ENCODE measurements at regions not wholly inside any gene's neighbourhood (a gene's known extent, or its start where the extent isn't known, plus 50 kb on each side); places are given as distances from the start of the nearest gene placed in this dataset.
"Not testable (repeated sequence)": the region's sequence is repeated elsewhere in the genome, so short reads cannot be mapped to it uniquely, and the experiment has no call there.

- H3K36me3 Mint-ChIP-seq (ENCODE audit: low read depth, unreplicated experiment): no peaks in the 10 kb centered on the region
- peaks cover 4% of the 10 kb centered on the region for H3K4me1 Mint-ChIP-seq (ENCODE audit: unreplicated experiment)
- no peak for DNase-seq (ENCODE audit: low spot score)
- H3K4me3 Mint-ChIP-seq (ENCODE audit: unreplicated experiment): no peak overlapping the region
- TF ChIP-seq, protein P1, sequence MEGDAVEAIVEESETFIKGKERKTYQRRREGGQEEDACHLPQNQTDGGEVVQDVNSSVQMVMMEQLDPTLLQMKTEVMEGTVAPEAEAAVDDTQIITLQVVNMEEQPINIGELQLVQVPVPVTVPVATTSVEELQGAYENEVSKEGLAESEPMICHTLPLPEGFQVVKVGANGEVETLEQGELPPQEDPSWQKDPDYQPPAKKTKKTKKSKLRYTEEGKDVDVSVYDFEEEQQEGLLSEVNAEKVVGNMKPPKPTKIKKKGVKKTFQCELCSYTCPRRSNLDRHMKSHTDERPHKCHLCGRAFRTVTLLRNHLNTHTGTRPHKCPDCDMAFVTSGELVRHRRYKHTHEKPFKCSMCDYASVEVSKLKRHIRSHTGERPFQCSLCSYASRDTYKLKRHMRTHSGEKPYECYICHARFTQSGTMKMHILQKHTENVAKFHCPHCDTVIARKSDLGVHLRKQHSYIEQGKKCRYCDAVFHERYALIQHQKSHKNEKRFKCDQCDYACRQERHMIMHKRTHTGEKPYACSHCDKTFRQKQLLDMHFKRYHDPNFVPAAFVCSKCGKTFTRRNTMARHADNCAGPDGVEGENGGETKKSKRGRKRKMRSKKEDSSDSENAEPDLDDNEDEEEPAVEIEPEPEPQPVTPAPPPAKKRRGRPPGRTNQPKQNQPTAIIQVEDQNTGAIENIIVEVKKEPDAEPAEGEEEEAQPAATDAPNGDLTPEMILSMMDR (IDR thresholded peaks at IDR 0.05; ENCODE audit: unreplicated experiment): no peak
- H3K27ac Mint-ChIP-seq (ENCODE audit: unreplicated experiment): no peak overlapping the region
- peaks cover 8% of the 10 kb centered on the region for H3K27me3 Mint-ChIP-seq (ENCODE audit: unreplicated experiment)
- H3K9me3 Mint-ChIP-seq (ENCODE audit: unreplicated experiment): no peaks in the 10 kb centered on the region
Observed at GRCh38 chr3:10653241-10653640, 147.9 kb upstream of the ATP2B2 start.

- no peaks in the 10 kb centered on the region for H3K36me3 Mint-ChIP-seq (ENCODE audit: low read depth, unreplicated experiment)
- TF ChIP-seq, protein P1 (IDR thresholded peaks at IDR 0.05; ENCODE audit: unreplicated experiment): no peak
- H3K4me3 Mint-ChIP-seq (ENCODE audit: unreplicated experiment): no peak overlapping the region
- no peak overlapping the region for H3K27ac Mint-ChIP-seq (ENCODE audit: unreplicated experiment)
- H3K9me3 Mint-ChIP-seq (ENCODE audit: unreplicated experiment): no peaks in the 10 kb centered on the region
- H3K4me1 Mint-ChIP-seq (ENCODE audit: unreplicated experiment): peaks cover 4% of the 10 kb centered on the region
- peaks cover 8% of the 10 kb centered on the region for H3K27me3 Mint-ChIP-seq (ENCODE audit: unreplicated experiment)
- no peak for DNase-seq (ENCODE audit: low spot score)
Observed at GRCh38 chr3:10653866-10654611, 148.7 kb upstream of the ATP2B2 start.

- no peak for DNase-seq (ENCODE audit: low spot score)
- Mint-ChIP-seq H3K4me1 (ENCODE audit: unreplicated experiment) (peaks cover 4% of the 10 kb centered on the region), H3K9me3 (ENCODE audit: unreplicated experiment) (no peaks in the 10 kb centered on the region), H3K4me3 (ENCODE audit: unreplicated experiment) (no peak overlapping the region), H3K27ac (ENCODE audit: unreplicated experiment) (no peak overlapping the region), H3K36me3 (ENCODE audit: low read depth, unreplicated experiment) (no peaks in the 10 kb centered on the region), H3K27me3 (ENCODE audit: unreplicated experiment) (peaks cover 8% of the 10 kb centered on the region)
- TF ChIP-seq, protein P1 (IDR thresholded peaks at IDR 0.05; ENCODE audit: unreplicated experiment): no peak
Observed at GRCh38 chr3:10655105-10655504, 149.7 kb upstream of the ATP2B2 start.

GRCh38 chr3:10657339-10657738 lies 152.0 kb upstream of the ATP2B2 start:
- not testable (repeated sequence) for H3K36me3 Mint-ChIP-seq (ENCODE audit: low read depth, unreplicated experiment); H3K27me3 Mint-ChIP-seq (ENCODE audit: unreplicated experiment); H3K4me1 Mint-ChIP-seq (ENCODE audit: unreplicated experiment); H3K4me3 Mint-ChIP-seq (ENCODE audit: unreplicated experiment); H3K27ac Mint-ChIP-seq (ENCODE audit: unreplicated experiment); DNase-seq (ENCODE audit: low spot score); H3K9me3 Mint-ChIP-seq (ENCODE audit: unreplicated experiment)

DNA sequence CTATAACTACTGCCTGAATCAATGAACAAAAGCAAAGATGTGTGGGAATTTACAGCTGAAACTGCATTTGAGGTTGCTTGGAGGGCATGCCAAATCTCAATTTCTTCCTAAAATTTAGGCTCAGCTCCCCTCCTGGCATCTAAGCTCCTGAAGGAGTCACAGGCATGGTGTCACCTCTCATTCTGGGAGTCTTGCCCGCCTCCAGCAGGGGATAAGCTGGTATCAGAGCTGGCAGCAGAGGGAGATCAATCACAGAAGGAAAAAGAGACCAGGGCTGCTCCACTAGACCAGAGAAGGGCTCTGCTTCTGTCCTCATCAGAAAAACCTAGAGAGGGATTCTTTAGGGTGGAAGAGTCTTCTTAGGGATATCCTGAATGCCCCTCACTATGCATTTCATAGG lies 150.4 kb upstream of the SLC6A11 start:
- DNase-seq (ENCODE audit: low spot score): no peak
- TF ChIP-seq, protein P1 (IDR thresholded peaks at IDR 0.05; ENCODE audit: unreplicated experiment): no peak
- Mint-ChIP-seq H3K27me3 (ENCODE audit: unreplicated experiment) (peaks cover 6% of the 10 kb centered on the region), H3K9me3 (ENCODE audit: unreplicated experiment) (no peaks in the 10 kb centered on the region), H3K36me3 (ENCODE audit: low read depth, unreplicated experiment) (no peaks in the 10 kb centered on the region), H3K4me3 (ENCODE audit: unreplicated experiment) (no peak overlapping the region), H3K27ac (ENCODE audit: unreplicated experiment) (no peak overlapping the region), H3K4me1 (ENCODE audit: unreplicated experiment) (no peaks in the 10 kb centered on the region)

Data from endothelial cell (in vitro differentiated cells).